HCT116 (cell line): ENCODE measurements at regions not wholly inside any gene's neighbourhood (a gene's known extent, or its start where the extent isn't known, plus 50 kb on each side); places are given as distances from the start of the nearest gene placed in this dataset.

Source experiments
- POLR2AphosphoS5 ChIP-seq: IDR thresholded peaks from 2 replicates; pipeline ENCODE4 v1.6.1; 2011; ENCODE audit warnings: mild to moderate bottlenecking, low read depth, low read length, moderate library complexity
- RAD21 ChIP-seq: IDR thresholded peaks from 2 replicates; pipeline ENCODE4 v1.6.1; 2012; ENCODE audit warnings: low read depth, mild to moderate bottlenecking
- TF ChIP-seq, protein P1 (sequence below), 3 experiments: fragments of 200-600 bp in 1 of 3; sonication (generic) in 1 of 3; IDR thresholded peaks in 2 of 3; conservative IDR thresholded peaks in 1 of 3; 2 replicates each; pipeline ENCODE4 v1.5.1; 2012 to 2017; ENCODE audit warnings: low read depth in 2 of 3, low read length in 2 of 3, antibody characterized with exemption in 1 of 3, borderline replicate concordance in 1 of 3, control low read depth in 1 of 3, mild to moderate bottlenecking in 1 of 3, mixed read lengths in 1 of 3, mixed run types in 1 of 3, moderate library complexity in 1 of 3; ENCODE audit not compliant: insufficient read depth in 1 of 3
- TF ChIP-seq, protein P2 (sequence below): IDR thresholded peaks from 2 replicates; pipeline ENCODE4 v1.6.1; 2011; ENCODE audit warnings: mild to moderate bottlenecking, low read length, moderate library complexity; ENCODE audit not compliant: insufficient replicate concordance; ENCODE audit errors: extremely low read depth

DNA sequence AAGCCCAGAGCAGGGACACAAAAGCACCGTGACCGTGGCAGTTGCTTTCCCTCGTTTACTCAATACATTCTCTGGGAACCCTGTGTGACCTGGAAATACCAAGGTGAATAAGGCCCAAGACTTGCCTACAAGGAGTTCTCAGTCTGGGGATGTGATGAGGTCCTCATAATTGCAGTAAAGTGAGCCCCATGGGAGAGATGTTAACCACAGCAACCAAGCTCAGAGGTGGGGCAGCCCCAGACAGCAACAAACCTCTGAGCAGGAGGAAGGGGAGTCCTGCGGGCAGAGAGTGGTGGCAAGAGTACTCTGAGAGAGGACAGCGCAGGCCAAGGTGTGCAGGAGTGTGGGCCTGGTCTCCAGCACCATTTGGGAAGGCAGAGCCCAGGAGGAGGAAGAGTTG lies 91.6 kb downstream of the TTC32 start:
- no peak for TF ChIP-seq RAD21
- TF ChIP-seq, protein P1, sequence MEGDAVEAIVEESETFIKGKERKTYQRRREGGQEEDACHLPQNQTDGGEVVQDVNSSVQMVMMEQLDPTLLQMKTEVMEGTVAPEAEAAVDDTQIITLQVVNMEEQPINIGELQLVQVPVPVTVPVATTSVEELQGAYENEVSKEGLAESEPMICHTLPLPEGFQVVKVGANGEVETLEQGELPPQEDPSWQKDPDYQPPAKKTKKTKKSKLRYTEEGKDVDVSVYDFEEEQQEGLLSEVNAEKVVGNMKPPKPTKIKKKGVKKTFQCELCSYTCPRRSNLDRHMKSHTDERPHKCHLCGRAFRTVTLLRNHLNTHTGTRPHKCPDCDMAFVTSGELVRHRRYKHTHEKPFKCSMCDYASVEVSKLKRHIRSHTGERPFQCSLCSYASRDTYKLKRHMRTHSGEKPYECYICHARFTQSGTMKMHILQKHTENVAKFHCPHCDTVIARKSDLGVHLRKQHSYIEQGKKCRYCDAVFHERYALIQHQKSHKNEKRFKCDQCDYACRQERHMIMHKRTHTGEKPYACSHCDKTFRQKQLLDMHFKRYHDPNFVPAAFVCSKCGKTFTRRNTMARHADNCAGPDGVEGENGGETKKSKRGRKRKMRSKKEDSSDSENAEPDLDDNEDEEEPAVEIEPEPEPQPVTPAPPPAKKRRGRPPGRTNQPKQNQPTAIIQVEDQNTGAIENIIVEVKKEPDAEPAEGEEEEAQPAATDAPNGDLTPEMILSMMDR (IDR thresholded peaks at IDR 0.05 in 2 of 3, conservative IDR thresholded peaks at IDR 0.05 in 1 of 3; ENCODE audit: borderline replicate concordance in 1 of 3, insufficient read depth in 1 of 3, low read depth in 2 of 3, low read length in 2 of 3) = no peak
- no peak for TF ChIP-seq POLR2AphosphoS5
- TF ChIP-seq, protein P2, sequence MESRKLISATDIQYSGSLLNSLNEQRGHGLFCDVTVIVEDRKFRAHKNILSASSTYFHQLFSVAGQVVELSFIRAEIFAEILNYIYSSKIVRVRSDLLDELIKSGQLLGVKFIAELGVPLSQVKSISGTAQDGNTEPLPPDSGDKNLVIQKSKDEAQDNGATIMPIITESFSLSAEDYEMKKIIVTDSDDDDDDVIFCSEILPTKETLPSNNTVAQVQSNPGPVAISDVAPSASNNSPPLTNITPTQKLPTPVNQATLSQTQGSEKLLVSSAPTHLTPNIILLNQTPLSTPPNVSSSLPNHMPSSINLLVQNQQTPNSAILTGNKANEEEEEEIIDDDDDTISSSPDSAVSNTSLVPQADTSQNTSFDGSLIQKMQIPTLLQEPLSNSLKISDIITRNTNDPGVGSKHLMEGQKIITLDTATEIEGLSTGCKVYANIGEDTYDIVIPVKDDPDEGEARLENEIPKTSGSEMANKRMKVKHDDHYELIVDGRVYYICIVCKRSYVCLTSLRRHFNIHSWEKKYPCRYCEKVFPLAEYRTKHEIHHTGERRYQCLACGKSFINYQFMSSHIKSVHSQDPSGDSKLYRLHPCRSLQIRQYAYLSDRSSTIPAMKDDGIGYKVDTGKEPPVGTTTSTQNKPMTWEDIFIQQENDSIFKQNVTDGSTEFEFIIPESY = no peak
